GM21529 (cell line): ENCODE measurements at regions not wholly inside any gene's neighbourhood (a gene's known extent, or its start where the extent isn't known, plus 50 kb on each side); places are given as distances from the start of the nearest gene placed in this dataset.

Experiments
- ATAC-seq: cut with Tn5 transposase; IDR thresholded peaks from one replicate; pipeline ENCODE4 v1.9.1; 2021; ENCODE audit not compliant: unreplicated experiment

DNA sequence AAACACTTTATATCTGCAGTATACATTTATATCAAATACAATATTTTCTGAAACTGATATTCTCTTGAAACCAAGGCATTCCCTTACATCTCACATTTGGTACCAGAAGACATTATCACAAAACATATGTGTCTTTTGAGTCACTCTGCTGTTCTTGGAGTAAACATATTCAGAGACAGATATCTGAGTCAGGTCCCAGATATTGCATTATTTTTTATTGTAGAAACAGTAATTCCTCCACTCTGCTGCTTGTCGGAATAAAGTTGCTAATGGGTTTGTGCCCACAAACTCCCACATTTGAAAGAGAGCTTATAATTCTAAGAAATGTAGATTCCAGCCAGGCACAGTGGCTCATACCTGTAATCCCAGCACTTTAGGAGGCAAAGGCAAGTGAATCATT lies 261.1 kb upstream of the DAPK1 start:
- no peak for ATAC-seq

DNA sequence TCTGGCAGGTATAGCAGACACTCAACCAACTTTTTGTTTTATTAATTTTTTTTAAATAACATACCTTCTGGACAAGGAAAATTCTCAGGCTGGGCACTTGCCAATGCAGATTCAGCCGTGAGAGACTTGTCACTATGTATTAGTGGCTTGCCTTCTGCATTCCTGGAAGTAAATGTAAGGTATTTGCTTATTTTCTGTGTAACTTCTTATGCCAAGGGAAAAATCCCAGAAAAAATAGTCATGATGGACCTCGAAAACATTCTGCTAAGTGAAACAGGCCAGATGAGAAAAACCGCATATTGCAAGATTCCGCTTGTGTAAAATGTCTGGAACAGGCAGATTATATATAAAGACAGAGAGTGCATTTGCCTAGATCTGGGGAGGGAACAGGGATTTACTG lies 260.3 kb upstream of the DAPK1 start:
- ATAC-seq: no peak

DNA sequence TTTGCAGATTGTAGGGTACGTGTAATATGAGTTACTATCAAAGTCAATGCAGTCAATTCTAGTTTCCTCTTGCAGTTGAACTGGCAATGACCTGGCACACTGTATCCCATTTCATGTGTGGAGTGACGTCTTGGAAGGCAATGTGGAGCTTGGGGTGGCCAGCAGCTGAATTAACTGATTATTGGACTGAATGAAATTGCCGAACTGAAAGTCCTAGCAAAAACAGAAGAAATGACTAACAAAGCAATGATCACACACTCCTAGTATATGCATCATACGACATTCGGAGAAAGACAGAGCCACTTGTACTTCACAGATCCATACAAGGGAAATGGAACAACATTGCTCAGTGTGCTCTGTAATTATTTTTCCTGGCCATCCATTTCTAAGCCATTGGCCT lies 259.1 kb upstream of the DAPK1 start:
- ATAC-seq: no peak

DNA sequence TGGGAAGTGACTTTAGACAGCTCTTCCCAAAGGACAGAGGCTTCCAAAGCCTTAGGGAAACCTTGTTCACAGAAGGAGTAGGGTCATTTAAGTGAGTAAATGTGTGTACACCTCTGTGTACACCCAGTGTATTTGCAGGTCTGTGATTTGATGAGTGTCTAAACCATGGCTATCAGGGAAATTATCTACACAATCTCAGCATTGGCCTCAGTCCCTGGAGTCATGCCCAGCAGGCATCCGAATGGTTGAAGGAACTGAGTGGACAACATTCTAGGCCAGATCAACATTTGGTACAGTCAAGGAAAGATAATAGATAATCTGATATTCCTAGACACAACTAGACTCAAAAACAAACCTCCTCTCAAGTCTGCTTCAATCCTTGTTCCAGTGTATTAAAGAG lies 258.4 kb upstream of the DAPK1 start:
- ATAC-seq: no peak

DNA sequence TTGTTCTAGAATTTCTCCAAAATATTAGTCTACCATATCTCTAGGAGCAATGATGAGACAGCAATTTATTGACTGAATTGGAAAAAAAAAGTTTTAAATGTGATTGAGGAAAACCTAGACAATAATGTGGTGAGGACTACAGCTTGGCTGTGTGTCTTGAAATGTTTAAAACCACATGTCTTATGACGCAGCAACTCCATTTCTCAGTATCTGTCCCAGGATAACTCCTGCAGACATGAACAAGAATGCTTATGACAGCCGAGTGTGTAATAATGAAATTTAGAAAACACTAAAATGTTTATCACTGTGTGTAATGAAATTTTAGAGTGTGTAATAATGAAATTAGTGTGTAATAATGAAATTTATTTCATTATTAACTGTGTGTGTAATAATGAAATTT lies 254.1 kb upstream of the DAPK1 start:
- no peak for ATAC-seq

DNA sequence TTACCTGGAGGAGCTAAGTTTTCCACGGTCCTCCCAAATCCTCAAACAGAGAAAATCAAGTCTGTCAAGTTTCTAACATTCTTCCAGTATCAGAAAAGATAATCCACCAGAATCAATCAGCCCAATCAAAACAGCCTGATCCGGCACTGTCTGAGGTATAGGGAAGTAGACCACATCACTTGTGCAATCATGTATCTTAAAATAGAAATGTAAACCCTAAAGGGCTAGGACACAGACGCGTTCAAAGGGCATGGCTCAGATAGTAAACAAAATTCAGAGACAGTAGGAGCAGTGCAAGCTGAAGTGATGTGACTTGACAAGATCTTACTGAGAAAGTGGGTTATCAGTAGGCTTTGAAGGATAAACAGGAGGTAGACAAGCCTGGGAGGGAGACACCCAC lies 252.4 kb upstream of the DAPK1 start:
- no peak for ATAC-seq

DNA sequence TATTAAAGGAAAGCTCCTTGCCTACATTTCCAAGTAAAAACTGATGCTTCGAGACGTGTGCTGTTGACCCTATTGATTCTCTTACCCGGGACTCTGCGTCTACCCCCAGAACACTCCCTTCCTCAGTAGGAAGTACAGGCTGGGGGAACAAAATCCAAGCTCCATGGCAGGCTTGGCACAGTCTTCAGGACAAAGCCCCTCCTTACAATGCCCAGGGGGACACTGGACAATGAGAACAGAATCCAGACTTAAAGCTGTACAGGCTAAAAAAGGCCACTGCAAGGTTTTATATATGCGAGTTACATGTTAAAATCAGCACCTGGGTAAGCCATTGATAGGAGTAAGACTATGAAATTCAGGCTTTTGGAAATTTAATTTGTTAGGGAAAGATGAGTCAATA lies 250.6 kb upstream of the DAPK1 start:
- no peak for ATAC-seq

DNA sequence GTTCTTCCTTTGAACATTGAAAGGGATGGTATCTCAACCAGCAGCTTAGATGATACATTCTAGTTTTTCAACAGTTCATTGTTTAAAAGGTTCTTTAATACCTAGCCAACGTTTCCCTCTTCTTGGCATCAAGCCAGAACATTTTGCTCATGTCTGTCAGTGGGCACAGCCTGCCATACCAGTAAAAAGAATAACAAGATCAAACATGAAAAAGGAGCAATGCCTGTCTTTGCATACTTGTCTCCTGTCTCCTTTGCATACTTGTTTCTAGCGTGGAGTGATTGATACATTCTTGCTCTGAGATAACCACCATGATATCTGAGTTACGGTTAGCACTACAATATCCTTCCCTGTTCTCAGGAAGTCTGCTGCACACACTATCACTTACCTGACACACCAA lies 248.6 kb upstream of the DAPK1 start:
- ATAC-seq: no peak

DNA sequence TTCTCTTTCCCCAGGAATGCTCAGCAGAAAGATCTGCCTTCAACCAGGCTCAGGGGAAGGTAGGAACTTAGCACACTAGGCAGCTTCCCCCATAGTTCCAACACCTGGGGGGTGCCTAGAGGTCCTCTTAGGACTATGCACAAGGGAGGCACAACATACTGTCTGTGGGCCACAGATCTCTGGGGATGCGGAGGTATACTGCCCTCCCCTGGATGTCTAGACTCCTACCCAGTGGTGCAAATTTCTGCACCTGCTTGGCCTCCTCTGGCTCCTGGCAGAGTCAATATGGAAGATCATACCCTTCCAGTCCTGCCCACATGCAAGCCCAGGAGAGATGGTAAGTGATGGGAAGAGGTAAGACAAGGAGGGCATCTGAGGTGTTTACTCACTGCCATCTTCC lies 247.5 kb upstream of the DAPK1 start:
- no peak for ATAC-seq

DNA sequence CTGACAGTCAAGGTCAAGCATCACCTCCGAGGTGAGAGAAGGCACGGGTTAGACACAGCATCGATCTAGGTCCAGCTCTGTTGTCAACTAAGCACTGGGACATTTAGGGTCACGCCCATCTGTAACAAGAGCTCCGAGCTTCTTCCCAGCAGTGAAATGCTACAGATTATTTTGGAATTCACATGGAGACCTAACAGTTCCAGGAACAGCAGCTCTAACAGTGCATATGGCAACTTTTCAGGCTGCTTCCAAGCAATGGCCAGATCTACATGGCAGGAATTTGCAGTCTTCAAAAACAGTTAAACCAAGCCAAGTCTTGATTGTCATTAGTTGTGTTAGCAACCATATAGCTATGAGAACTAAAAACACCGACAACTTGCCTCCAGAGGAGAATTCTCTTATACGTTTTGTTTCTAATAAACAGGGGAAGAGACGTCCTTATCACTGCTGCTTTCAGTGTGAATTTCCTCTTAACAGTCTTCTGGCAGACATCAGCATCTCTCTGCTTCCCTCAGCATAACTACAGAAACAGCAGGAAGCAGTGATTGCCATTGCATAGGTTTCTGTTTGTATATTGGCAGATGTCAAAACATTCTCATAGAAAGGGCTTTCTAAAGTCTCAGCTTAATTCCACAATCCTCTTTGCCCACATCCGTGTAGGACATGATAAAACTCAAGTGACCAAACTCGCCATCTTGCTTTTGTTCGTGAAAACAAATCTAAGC lies 242.1 kb upstream of the DAPK1 start:
- no peak for ATAC-seq

DNA sequence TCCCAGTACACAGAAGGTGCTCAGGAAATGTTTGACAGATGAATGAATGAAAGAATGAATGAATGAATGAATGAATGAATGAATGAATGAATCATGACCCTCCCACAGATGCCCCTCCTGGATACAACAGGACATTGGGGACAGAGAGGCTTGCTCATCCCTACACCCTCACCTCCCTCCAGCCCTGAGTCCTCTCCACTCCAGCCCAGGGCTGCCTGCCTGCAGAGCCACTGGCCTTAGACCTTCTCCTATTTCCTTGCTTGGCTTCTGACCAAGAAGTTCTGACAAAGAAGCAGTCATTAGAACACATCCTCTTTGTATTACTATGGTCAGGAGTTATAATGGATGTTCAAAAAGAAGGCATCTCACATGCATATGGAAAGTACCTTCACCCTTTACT lies 240.7 kb upstream of the DAPK1 start:
- ATAC-seq: no peak

DNA sequence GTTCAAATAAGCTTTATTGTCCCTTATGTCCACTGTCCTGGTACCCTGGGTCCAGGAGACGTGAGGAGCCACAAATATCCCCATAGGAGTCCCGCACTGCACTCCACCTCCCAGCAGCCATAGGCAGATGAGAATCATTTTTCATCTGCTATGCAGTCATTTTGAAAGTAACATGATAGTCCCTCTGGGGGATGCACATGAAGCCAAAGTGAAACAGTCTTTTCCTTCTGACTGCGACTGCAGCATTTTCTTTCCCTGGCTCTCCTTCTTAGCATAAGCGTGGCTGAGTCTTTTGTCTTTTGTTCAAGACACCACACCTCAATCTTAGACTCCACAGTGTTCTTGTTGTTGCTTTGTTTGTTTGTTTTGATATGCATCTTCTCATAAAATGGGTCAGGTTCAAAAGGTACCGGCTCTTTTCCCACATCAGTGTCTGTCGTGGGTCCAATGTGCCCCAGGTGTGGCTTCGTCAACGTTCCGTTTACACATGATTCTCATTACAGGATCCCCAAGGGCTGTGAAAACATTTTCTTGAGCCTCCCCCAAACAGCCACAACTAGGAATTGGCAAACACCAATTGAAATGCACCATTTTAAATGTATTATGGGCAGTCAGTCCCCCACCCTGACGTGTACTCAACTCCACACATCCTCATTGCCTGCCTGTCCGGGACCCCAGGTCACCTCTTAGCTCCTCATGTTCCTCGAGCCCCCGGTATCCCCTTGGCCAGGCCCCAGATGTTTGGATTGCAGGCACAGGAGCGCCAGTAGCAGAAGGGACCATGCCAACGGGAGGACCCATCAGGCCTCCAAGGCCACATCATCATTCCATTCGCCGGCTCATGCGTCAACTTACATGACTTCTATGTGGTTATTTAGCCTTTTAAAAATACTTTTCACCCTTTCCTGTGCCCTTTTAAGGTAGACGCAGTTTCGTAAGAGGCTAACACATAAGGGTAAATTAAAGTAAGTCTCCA lies 237.8 kb upstream of the DAPK1 start:
- ATAC-seq: peak; percentile 63

DNA sequence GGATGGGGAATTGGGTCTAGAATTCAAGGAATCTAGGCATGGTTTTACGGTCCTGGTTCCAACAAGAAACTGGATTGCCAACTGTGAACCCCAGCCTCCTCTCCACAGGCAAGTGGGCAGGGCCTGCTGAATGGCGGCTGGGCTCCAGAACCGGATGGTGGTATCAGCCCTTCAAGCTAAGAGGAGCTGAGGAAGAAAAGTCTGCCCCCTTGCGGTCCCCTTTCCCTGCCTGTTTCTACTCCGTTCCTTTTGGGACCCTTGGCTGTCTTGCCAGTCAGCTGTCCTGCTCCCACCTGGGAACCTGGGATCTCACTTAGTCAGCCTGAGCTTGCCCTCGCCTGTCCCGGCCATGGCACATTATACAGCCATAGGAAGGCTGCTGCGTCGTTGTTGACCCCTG lies 234.4 kb upstream of the DAPK1 start:
- no peak for ATAC-seq

DNA sequence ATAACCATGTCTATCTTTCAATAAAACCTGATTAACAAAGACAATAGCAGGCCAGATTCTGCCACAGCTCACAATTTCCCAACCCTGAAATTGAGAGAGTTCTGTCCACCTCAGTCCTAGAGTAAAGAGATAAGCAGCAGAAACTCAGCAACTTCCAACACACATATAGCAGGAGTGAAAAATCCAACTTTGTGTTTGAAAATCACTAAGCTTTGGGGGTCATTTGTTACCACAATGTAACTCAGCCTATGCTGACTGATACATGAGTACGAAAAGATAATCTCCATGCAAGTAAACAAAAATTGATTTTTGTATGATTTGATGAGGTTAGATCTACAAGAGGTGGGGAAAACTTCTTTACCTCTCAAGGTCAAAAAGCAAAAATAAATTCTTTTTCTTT lies 231.0 kb upstream of the DAPK1 start:
- no peak for ATAC-seq

DNA sequence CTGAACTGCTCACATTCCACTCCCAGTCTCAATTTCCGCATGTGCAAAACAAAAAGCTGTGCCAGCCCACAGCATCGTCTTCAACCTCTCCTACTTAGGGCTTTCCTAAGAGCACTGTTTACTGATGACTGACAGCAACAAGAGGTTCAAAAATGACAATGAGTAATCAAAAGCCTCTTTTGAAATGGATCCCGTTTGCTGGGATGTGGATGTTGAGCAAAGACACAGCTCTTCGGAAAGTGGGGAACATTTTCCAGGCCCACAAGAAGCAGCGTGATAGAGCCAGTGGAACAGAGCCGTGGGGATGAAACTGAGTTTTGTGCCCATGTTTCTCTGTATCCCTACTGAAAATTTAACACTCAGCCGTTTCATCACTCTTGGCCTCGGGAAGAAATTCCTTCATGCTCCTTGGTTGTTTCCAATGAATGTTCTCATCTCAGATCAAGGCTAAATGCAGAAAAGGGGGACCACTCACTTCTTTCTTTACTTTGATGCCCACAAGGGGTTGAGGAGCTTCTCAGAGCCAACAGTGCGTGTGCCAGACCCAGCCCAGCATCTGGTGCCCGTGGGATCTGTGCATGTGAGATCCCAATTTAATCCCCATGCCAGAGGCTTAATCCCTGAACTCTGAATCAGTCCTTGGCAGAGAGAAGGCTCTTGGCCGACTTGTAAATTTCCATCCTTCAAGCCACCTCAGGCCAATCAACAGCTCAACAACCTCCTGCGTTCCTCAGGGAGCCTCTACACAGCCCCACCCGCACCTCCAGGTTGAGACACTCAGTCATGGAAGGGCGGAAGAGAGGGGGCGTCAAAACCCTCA lies 230.2 kb upstream of the DAPK1 start:
- no peak for ATAC-seq

DNA sequence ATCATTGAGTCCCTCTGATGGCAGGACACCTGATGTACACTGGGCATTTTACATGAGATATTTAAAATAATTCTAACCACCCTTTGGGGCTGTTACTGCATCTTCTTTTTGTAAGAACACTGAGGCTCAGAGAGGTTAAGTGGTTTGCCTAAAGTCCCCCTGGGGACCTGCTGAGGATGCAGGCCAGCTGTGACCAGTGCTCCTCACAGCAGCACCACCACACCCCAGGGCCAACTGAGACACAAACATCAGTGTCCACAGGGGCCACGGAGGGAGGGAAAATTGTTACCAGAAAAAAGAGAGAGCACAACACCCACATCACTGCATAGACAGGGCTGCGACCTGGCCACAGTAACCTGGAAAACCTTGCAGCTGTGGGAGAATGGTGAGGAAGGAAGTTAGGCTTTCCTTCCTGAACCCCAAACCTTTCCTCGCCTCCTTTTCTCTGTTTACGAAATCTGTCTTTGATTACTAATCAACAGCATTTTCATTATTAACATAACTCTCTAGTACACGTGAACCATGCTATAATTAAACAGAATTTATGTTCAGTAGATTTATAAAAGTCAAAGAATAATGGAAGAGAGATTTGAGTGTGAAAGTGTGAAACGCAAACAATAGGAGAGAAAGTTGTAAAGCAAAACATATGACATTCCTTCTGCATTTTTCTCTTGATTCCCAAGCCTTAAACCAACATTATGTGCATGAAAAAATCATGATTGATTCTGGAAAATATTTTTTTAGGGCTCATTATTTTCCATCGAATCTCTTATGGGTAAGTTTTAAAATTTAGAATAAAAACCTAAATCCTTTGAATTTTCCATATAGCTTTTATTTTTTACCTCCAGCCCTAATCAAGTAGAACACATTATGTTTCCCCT lies 228.1 kb upstream of the DAPK1 start:
- no peak for ATAC-seq

DNA sequence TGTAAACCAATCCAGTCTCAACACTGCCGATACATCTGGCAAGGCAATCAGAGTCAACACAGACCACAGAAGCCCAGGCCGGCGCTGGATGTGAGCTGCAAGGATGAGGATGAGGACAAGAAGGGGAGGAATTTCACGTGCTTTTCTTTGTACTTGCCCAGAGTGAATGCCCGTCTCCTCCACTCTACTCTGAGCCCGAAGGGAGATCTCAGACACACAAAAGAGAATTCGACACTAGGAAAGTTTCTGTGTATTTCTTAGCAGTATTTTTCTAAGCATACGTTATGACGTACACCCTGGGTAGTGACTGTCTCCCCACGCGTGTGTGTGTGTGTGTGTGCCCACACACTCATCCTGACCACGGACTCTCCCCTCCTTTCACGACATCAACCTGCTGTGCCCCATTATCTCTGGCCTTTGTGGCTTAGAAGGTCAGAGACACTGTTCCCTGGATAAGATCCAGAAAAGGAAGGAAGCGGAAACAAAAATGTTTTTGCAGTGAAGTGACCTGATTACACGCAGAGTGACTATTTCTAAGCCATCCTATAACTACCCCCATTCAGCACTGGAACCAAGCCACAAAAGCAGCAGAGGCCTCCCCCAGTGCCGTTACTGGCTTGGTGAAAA lies 227.3 kb upstream of the DAPK1 start:
- no peak for ATAC-seq

DNA sequence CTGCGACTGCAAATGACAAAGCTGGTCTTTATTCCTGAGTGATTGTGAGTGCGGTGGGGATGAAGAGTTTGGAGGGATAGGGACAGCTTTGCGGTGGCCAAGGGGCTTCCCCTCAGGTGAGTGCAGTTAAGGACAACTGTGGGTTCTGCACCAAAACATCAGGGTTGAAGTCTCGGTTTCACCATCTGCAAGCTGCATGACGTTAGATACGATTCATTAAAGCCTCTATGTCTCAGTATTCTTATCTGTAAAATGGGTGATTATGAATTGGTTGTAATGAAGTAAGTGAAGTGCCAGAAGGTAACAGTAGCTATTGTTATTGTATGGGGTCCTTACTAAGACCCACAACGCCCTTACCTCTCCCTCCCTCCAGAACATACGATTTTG lies 226.8 kb upstream of the DAPK1 start:
- ATAC-seq: no peak

DNA sequence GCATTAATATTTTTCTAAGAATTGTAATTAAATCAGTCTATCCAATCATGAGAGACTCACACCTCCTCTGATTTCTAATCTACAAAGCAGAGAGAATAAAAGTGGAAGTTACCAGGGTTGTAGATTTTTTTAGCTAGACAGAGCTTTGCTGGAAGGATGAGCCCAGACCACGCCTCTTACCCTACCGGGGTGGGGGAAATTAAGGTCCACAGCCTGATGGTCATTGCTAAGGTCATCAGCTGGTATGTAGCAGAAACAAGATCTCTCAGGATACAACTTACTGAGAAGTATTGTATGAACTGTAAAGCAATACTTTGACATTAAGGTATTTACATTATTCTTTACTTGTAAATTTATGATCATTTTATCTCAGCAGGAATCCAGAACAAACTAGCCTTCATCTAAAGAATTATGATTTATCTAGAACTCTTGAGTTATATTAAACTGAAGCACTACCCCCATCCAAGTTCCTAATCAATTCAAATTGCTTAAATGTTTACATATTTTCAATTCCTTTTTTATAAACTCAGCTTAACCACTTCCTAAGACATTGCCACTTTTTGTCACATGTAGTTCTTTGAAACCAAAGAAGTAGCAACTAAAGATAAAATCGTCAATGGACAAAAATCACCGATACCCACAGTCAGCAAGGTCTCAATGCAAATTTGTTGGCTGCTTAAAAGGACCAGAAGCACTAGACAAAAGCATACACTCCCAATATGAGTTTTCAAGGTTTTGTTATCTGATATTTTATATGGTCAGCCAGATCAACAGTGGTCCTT lies 225.8 kb upstream of the DAPK1 start:
- ATAC-seq: no peak
